ENCODE measurements at regions not wholly inside any gene's neighbourhood (a gene's known extent, or its start where the extent isn't known, plus 50 kb on each side); places are given as distances from the start of the nearest gene placed in this dataset.

- no peak for TF ChIP-seq POLR2AphosphoS5 (IDR thresholded peaks at IDR 0.05; ENCODE audit: borderline replicate concordance, low read depth, low read length)
- TF ChIP-seq FOXP2 (optimal IDR thresholded peaks at IDR 0.05; ENCODE audit: control extremely low read depth, extremely low read length, insufficient read depth) = no peak
These were observed 83.2 kb upstream of the KIF5B start for GRCh38 chr10:32139223-32140073.
